Skeletal muscle satellite cell (primary cell): ENCODE measurements at regions not wholly inside any gene's neighbourhood (a gene's known extent, or its start where the extent isn't known, plus 50 kb on each side); places are given as distances from the start of the nearest gene placed in this dataset.
"Not testable (repeated sequence)": the region's sequence is repeated elsewhere in the genome, so short reads cannot be mapped to it uniquely, and the experiment has no call there.

Experiments
- H3K27me3 ChIP-seq: 2 replicates; pipeline ENCODE4 v1.7.0; 2013; ENCODE audit warnings: low read length; ENCODE audit not compliant: control insufficient read depth, insufficient read depth
- H3K36me3 ChIP-seq: 2 replicates; pipeline ENCODE4 v1.7.0; 2013; ENCODE audit warnings: mild to moderate bottlenecking, control low read depth, low read length; ENCODE audit not compliant: insufficient read depth
- H3K4me1 ChIP-seq: 2 replicates; pipeline ENCODE4 v1.7.0; 2013; ENCODE audit warnings: low read length; ENCODE audit not compliant: control insufficient read depth, insufficient read depth
- H3K4me2 ChIP-seq: 2 replicates; pipeline ENCODE4 v1.7.0; 2013; ENCODE audit warnings: mild to moderate bottlenecking, low read length
- H3K4me3 ChIP-seq: 2 replicates; pipeline ENCODE4 v1.7.0; 2013; ENCODE audit warnings: low read length
- H3K9ac ChIP-seq: 2 replicates; pipeline ENCODE4 v1.7.0; 2013; ENCODE audit warnings: mild to moderate bottlenecking, low read depth, low read length, moderate library complexity
- H3K9me3 ChIP-seq: replicated peaks from 2 replicates; pipeline ENCODE4 v1.7.0; 2013; ENCODE audit warnings: mild to moderate bottlenecking, control low read depth, low read length

- H3K27me3 ChIP-seq, result no peaks in the 10 kb centered on the region
- H3K9me3 ChIP-seq, result no peaks in the 10 kb centered on the region
- no peak overlapping the region for H3K9ac ChIP-seq
- peaks cover 4% of the 10 kb centered on the region for H3K4me1 ChIP-seq
- H3K36me3 ChIP-seq, result no peaks in the 10 kb centered on the region
- no peak overlapping the region for H3K4me3 ChIP-seq
- no peak overlapping the region for H3K4me2 ChIP-seq
Observed at GRCh38 chr5:32865475-32865874, 154.4 kb downstream of the NPR3 start.

DNA sequence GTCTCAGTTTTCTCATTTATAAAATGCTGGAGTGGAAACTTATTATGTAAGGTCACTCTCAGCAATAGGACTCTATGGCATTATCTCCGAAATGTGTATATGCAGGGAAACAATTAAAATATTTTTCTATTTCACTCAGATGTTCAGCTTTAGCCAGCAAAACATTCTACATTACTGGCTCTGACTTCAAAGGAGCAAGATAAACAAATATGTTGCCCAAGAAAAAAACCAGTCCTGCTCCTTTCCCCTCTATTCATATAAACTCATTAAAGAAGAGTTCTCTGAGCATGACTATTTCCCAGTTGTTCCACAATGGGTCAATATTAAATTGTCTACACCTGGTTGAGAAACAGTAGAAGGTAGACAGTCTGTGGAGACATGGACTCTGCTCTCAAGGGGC is 155.0 kb downstream of the NPR3 start:
- Histone ChIP-seq H3K4me2 (no peak overlapping the region), H3K4me1 (peaks cover 4% of the 10 kb centered on the region), H3K9me3 (no peaks in the 10 kb centered on the region), H3K36me3 (no peaks in the 10 kb centered on the region), H3K27me3 (no peaks in the 10 kb centered on the region), H3K9ac (no peak overlapping the region), H3K4me3 (no peak overlapping the region)

DNA sequence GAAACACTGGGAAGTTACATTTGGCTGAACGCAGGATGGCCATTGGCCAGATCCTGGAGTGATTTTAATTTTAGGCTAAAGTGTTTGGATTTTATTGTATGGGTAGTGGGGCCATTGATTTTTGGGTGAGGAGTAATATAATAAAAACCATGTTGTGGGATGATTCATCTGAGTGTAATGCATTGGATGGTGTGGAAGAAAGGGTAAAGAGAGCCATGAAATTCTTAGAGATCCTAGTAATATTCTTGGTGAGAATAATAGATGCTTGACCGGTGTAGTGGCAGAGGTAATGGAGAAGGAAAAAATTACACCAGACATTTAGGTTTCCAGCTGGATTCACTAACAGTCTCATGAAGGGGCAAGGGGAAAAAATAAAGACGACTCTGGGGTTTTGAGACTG is 158.1 kb downstream of the NPR3 start:
- no peak overlapping the region for H3K9ac ChIP-seq
- H3K9me3 ChIP-seq, result no peaks in the 10 kb centered on the region
- no peak overlapping the region for H3K4me2 ChIP-seq
- no peaks in the 10 kb centered on the region for H3K36me3 ChIP-seq
- H3K4me1 ChIP-seq, result peaks cover 4% of the 10 kb centered on the region
- H3K4me3 ChIP-seq, result no peak overlapping the region
- no peaks in the 10 kb centered on the region for H3K27me3 ChIP-seq

DNA sequence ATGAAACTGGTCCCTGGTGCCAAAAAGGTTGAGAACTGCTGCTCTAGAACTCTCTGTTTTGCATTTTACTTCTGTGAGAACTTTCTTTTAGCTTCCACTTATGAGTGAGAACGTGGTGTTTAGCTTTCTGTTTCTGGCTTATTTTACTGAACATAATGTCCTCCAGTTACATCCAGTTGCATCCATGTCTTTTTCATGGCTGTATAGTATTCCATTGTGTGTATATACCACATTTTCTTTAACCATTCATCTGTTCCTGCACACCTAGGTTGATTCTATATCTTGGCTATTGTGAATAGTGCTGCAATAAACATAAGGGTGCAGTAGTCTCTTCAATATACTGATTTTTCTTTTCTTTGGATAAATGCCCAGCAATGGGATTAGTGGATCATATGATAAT is 165.7 kb downstream of the NPR3 start:
- H3K36me3 ChIP-seq, result no peaks in the 10 kb centered on the region
- H3K4me2 ChIP-seq, result no peak overlapping the region
- no peaks in the 10 kb centered on the region for H3K9me3 ChIP-seq
- no peaks in the 10 kb centered on the region for H3K4me1 ChIP-seq
- no peaks in the 10 kb centered on the region for H3K27me3 ChIP-seq
- H3K9ac ChIP-seq, result no peak overlapping the region
- no peak overlapping the region for H3K4me3 ChIP-seq

DNA sequence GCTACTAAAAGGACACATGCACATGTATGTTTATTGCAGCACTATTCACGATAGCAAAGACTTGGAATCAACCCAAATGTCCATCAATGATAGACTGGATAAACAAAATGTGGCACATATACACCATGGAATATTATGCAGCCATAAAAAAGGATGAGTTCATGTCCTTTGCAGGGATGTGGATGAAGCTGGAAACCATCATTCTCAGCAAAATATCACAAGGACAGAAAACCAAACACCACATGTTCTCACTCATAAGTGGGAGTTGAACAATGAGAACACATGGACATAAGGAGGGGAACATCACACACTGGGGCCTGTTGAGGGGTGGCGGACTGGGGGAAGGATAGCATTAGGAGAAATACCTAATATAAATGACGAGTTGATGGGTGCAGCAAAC is 168.2 kb downstream of the NPR3 start:
- not testable (repeated sequence) for H3K4me1 ChIP-seq, H3K9me3 ChIP-seq, H3K9ac ChIP-seq, H3K36me3 ChIP-seq, H3K4me2 ChIP-seq, H3K27me3 ChIP-seq, H3K4me3 ChIP-seq

GRCh38 chr5:32880796-32881195 is 169.7 kb downstream of the NPR3 start:
- no peaks in the 10 kb centered on the region for H3K9me3 ChIP-seq
- no peak overlapping the region for H3K4me2 ChIP-seq
- H3K4me1 ChIP-seq, result no peaks in the 10 kb centered on the region
- no peaks in the 10 kb centered on the region for H3K36me3 ChIP-seq
- H3K4me3 ChIP-seq, result no peak overlapping the region
- H3K27me3 ChIP-seq, result no peaks in the 10 kb centered on the region
- H3K9ac ChIP-seq, result no peak overlapping the region

GRCh38 chr5:32887390-32887789 is 176.3 kb downstream of the NPR3 start:
- Histone ChIP-seq H3K9me3 (no peaks in the 10 kb centered on the region), H3K4me3 (no peak overlapping the region), H3K27me3 (no peaks in the 10 kb centered on the region), H3K9ac (no peak overlapping the region), H3K4me1 (no peaks in the 10 kb centered on the region), H3K36me3 (no peaks in the 10 kb centered on the region), H3K4me2 (no peak overlapping the region)

- no peaks in the 10 kb centered on the region for H3K36me3 ChIP-seq
- H3K27me3 ChIP-seq, result no peaks in the 10 kb centered on the region
- H3K4me3 ChIP-seq, result no peak overlapping the region
- no peak overlapping the region for H3K4me2 ChIP-seq
- H3K9ac ChIP-seq, result no peak overlapping the region
- no peaks in the 10 kb centered on the region for H3K4me1 ChIP-seq
- H3K9me3 ChIP-seq, result no peaks in the 10 kb centered on the region
Observed at GRCh38 chr5:32889078-32889477, 178.0 kb downstream of the NPR3 start.

DNA sequence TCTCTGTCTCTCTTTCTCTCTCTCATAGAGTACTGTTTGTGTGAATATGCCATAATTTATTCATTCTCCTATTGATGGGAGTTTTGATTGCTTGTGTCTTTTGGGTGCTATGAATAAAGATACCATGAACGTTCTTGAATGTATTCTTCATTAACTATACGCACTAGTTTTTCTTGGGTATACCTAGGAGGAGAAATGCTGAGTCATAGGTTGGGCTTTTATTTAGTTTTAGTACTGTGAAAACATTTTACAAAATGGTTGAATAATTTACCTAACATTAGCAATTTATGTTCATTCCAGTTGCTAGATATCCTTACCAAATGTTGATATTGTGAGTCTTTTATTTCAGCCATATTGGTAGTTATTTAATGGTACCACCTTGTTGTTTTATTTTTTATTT is 192.5 kb downstream of the NPR3 start:
- Histone ChIP-seq H3K9ac (no peak overlapping the region), H3K4me1 (no peaks in the 10 kb centered on the region), H3K4me3 (no peak overlapping the region), H3K36me3 (no peaks in the 10 kb centered on the region), H3K4me2 (no peak overlapping the region), H3K9me3 (no peaks in the 10 kb centered on the region), H3K27me3 (no peaks in the 10 kb centered on the region)

DNA sequence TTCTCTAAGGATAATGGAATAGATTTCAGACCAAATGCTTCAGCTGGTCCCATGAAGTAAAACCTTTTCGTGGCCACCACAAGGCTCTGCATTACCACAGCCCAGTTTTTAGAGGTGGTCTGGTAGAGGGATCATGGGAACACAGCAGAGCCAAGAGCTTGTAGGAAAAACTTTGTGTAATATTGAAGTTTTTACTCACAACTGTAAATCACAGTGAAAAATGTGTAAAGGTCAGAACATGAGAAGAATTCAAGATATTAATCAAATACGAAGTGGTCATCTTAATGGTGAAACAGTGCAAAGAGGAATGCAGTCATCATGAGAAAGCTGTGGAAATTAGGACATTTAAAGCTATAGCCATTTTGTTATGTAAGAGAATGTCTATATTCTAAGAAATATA is 197.5 kb downstream of the NPR3 start:
- Histone ChIP-seq H3K4me1 (no peaks in the 10 kb centered on the region), H3K9ac (no peak overlapping the region), H3K27me3 (no peaks in the 10 kb centered on the region), H3K9me3 (no peaks in the 10 kb centered on the region), H3K36me3 (no peaks in the 10 kb centered on the region), H3K4me3 (no peak overlapping the region), H3K4me2 (no peak overlapping the region)

DNA sequence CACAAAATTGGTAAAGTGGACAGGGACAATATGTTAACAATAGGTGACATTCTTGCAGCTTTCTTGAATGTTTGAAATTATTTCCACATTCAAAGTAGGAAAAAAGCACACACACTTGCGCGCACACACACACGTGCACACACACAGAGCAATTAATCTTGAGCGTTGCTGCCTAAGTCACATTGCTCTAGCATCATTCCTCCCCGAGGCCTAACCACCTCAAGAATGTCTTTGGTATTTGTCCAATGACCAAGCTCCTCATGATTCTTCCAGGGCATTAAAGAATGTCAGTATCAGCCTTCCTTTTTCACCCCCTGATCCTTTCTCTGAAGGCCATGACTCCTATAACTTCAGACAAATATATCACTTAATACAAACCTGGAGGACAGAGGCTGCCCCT is 198.1 kb downstream of the NPR3 start:
- no peaks in the 10 kb centered on the region for H3K27me3 ChIP-seq
- H3K36me3 ChIP-seq, result no peaks in the 10 kb centered on the region
- H3K9ac ChIP-seq, result no peak overlapping the region
- no peaks in the 10 kb centered on the region for H3K4me1 ChIP-seq
- no peak overlapping the region for H3K4me3 ChIP-seq
- H3K4me2 ChIP-seq, result no peak overlapping the region
- H3K9me3 ChIP-seq, result no peaks in the 10 kb centered on the region

DNA sequence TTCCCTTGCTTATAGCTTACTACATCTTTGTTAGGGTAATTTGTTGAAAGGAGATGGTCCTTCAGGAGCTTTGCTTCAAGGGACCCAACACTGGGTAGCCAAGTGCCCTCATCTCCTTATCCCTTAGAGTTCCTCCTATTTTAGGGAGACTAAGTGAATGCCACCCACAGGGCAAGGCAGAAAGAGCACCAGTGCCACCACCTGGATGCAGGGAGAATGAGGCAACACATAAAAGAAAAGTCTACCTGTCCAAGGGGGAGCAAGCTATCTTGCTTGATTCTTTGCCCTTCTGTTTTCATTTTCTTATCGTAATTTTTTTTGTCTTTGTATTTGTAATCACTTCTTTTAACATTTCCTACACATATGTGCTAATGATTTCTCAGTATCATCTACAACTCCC is 205.5 kb downstream of the NPR3 start:
- Histone ChIP-seq H3K9ac (no peak overlapping the region), H3K36me3 (no peaks in the 10 kb centered on the region), H3K27me3 (no peaks in the 10 kb centered on the region), H3K4me3 (no peak overlapping the region), H3K4me2 (no peak overlapping the region), H3K9me3 (no peaks in the 10 kb centered on the region), H3K4me1 (no peaks in the 10 kb centered on the region)

- H3K27me3 ChIP-seq, result no peaks in the 10 kb centered on the region
- H3K9me3 ChIP-seq, result no peaks in the 10 kb centered on the region
- no peak overlapping the region for H3K9ac ChIP-seq
- H3K36me3 ChIP-seq, result no peaks in the 10 kb centered on the region
- H3K4me3 ChIP-seq, result no peak overlapping the region
- H3K4me1 ChIP-seq, result peaks cover 6% of the 10 kb centered on the region
- H3K4me2 ChIP-seq, result no peak overlapping the region
Observed at GRCh38 chr5:32928761-32929160, 217.6 kb downstream of the NPR3 start.
